Endothelial cell of umbilical vein (primary cell): ENCODE measurements at regions not wholly inside any gene's neighbourhood (a gene's known extent, or its start where the extent isn't known, plus 50 kb on each side); places are given as distances from the start of the nearest gene placed in this dataset.

ENCODE experiments used
- BruUV-seq: library from RNA; stranded (reverse); fragments of 400-500 nt; replicated peaks from 2 replicates; lab custom pipeline; 2021; lab: Mats Ljungman, UMichigan
- CTCF ChIA-PET: fragments of 300-600, 350-600 bp; sonication (Branson Sonifier 250); formaldehyde crosslinking; loops from one replicate; lab custom pipeline; 2021; ENCODE audit warnings: antibody characterized with exemption, inconsistent platforms; lab: Charles Lee
- POLR2A ChIA-PET: fragments of 300-600, 350-600 bp; sonication (Branson Sonifier 250); formaldehyde crosslinking; loops from one replicate; lab custom pipeline; 2021; ENCODE audit warnings: antibody characterized with exemption, inconsistent platforms; lab: Charles Lee
- DNase-seq: peaks from one replicate; pipeline ENCODE4 v3.0.0-alpha.2; 2011; ENCODE audit warnings: low read depth, low spot score
- FAIRE-seq: peaks from 2 replicates; lab custom pipeline; 2011; peaks lifted over from hg19 to GRCh38; lab: Jason Lieb, UNC
- H2AFZ ChIP-seq: 2 replicates; pipeline ENCODE4 v1.6.0; 2012; ENCODE audit warnings: low read depth, low read length, control low read depth, inconsistent platforms
- H3K27ac ChIP-seq: 2 replicates; pipeline ENCODE4 v1.5.1; 2011; ENCODE audit warnings: low read depth, mild to moderate bottlenecking, control low read depth, low read length, moderate library complexity; ENCODE audit not compliant: insufficient read depth
- H3K27me3 ChIP-seq, 2 experiments: 2 replicates each; pipeline versions ENCODE4 v1.6.0 to v1.6.1; 2011; ENCODE audit warnings: low read length in 2 of 2, mixed read lengths in 1 of 2; ENCODE audit not compliant: control insufficient read depth in 2 of 2, insufficient read depth in 2 of 2
- H3K36me3 ChIP-seq, 2 experiments: 2 replicates in 1 of 2; 3 replicates in 1 of 2; pipeline ENCODE4 v1.5.1; 2011; ENCODE audit warnings: low read length in 2 of 2, mild to moderate bottlenecking in 1 of 2, moderate library complexity in 1 of 2; ENCODE audit not compliant: control insufficient read depth in 2 of 2, insufficient read depth in 2 of 2; ENCODE audit errors: extremely low read depth in 1 of 2
- H3K4me1 ChIP-seq: 3 replicates; pipeline ENCODE4 v1.5.1; 2011; ENCODE audit warnings: mild to moderate bottlenecking, low read length; ENCODE audit not compliant: control insufficient read depth, insufficient read depth; ENCODE audit errors: extremely low read depth
- H3K4me2 ChIP-seq: 2 replicates; pipeline ENCODE4 v1.6.1; 2011; ENCODE audit warnings: low read length, control low read depth, mixed read lengths; ENCODE audit not compliant: insufficient read depth
- H3K4me3 ChIP-seq, 3 experiments: fragments of 200-600 bp in 1 of 3; sonication (generic), shearing (Covaris generic) in 1 of 3; replicated peaks in 1 of 3; 2 replicates each; pipeline ENCODE4 v1.5.1; 2011 to 2016; ENCODE audit warnings: control low read depth in 3 of 3, low read length in 3 of 3, mild to moderate bottlenecking in 2 of 3, inconsistent platforms in 1 of 3, low read depth in 1 of 3, moderate library complexity in 1 of 3; ENCODE audit not compliant: insufficient read depth in 1 of 3
- H3K79me2 ChIP-seq: 2 replicates; pipeline ENCODE4 v1.6.0; 2012; ENCODE audit warnings: low read length, inconsistent platforms; ENCODE audit not compliant: control insufficient read depth, insufficient read depth
- H3K9ac ChIP-seq: replicated peaks from 2 replicates; pipeline ENCODE3; 2011; ENCODE audit warnings: low read length, control low read depth; ENCODE audit not compliant: insufficient read depth; ENCODE audit errors: extremely low read depth
- H3K9me1 ChIP-seq: replicated peaks from 3 replicates; pipeline ENCODE4 v1.6.0; 2011; ENCODE audit warnings: mild to moderate bottlenecking, low read length; ENCODE audit not compliant: control insufficient read depth, insufficient read depth; ENCODE audit errors: extremely low read depth
- H3K9me3 ChIP-seq: replicated peaks from 2 replicates; pipeline ENCODE4 v1.5.1; 2012; ENCODE audit warnings: low read length, inconsistent platforms; ENCODE audit not compliant: control insufficient read depth, insufficient read depth
- H4K20me1 ChIP-seq: replicated peaks from 2 replicates; pipeline ENCODE3; 2011; ENCODE audit warnings: mild to moderate bottlenecking, low read length; ENCODE audit not compliant: control insufficient read depth, insufficient read depth; ENCODE audit errors: extremely low read depth
- EZH2 ChIP-seq: IDR thresholded peaks from 2 replicates; pipeline ENCODE4 v1.6.1; 2012; ENCODE audit warnings: borderline replicate concordance, low read depth, mild to moderate bottlenecking, moderate library complexity, low read length, inconsistent platforms; ENCODE audit not compliant: severe bottlenecking
- FOS ChIP-seq: IDR thresholded peaks from 2 replicates; pipeline ENCODE4 v1.6.1; 2011; ENCODE audit warnings: mild to moderate bottlenecking, low read length, moderate library complexity, borderline replicate concordance; ENCODE audit not compliant: insufficient read depth
- GATA2 ChIP-seq: IDR thresholded peaks from 2 replicates; pipeline ENCODE4 v1.7.0; 2011; ENCODE audit warnings: low read depth, mild to moderate bottlenecking, moderate library complexity, mixed read lengths, low read length; ENCODE audit not compliant: insufficient read length, insufficient read depth
- JUN ChIP-seq: IDR thresholded peaks from 2 replicates; pipeline ENCODE4 v1.6.1; 2011; ENCODE audit warnings: borderline replicate concordance, low read depth; ENCODE audit not compliant: insufficient read length, insufficient read depth
- MYC ChIP-seq: IDR thresholded peaks from one replicate; pipeline ENCODE4 v1.6.1; 2011; ENCODE audit warnings: mild to moderate bottlenecking, low read depth, low read length
- POLR2A ChIP-seq: IDR thresholded peaks from 2 replicates; pipeline ENCODE4 v1.6.1; 2012; ENCODE audit warnings: low read depth, mild to moderate bottlenecking, control low read depth, low read length
- POLR2AphosphoS5 ChIP-seq: IDR thresholded peaks from 2 replicates; pipeline ENCODE4 v1.6.1; 2012; ENCODE audit warnings: low read depth, mild to moderate bottlenecking, control low read depth, low read length, moderate library complexity; ENCODE audit not compliant: insufficient read depth
- dilution Hi-C: fragments of 300-500 bp; cut with MboI; formaldehyde crosslinking; loops from one replicate; pipeline ENCODE4 v1.15.0; 2019; ENCODE audit warnings: low sequenced_read_pairs; ENCODE audit not compliant: extremely low pct_ligation_motif_present
- intact Hi-C: fragments of 100-400 bp; cut with micrococcal nuclease; formaldehyde crosslinking; loops from one replicate; pipeline ENCODE4 v1.10.0; 2022
- TF ChIP-seq, protein P1 (sequence below), 2 donors: IDR thresholded peaks; 1 replicate in 1 of 2; 2 replicates in 1 of 2; pipeline ENCODE4 v1.5.1; 2011; ENCODE audit warnings: low read length in 2 of 2, mild to moderate bottlenecking in 2 of 2, moderate library complexity in 2 of 2, control low read depth in 1 of 2, inconsistent platforms in 1 of 2, low read depth in 1 of 2; ENCODE audit not compliant: insufficient read depth in 1 of 2; ENCODE audit errors: extremely low read depth in 1 of 2
- TF ChIP-seq, protein P2 (sequence below): IDR thresholded peaks from 2 replicates; pipeline ENCODE4 v1.6.1; 2011; ENCODE audit not compliant: insufficient read depth, insufficient read length

DNA sequence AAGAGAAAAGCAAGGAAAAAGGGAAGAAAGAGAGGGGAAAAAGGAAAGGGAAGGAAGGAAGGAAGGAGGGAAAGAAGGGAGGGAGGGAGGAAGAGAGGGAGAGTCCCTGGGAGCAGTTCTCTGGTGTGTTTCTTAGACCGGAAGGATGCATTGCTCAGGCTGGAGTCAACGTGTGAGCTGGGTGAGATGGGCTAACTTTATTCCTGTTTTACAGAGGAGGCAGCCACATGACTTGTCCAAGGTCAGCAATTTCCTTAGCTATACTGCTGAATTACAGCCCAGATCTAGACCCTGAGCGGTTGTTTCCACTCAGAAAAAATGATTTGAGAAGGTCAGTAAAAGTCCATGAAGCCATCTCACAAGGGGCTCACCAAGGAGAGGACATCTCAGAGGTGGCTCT lies 86.6 kb upstream of the APCDD1 start:
- ChIA-PET CTCF (interaction anchor here (0.7 kb wide), 1 partner anchor 763 kb away, joined by 3 read pairs; no protein-coding TSS in a partner anchor), POLR2A (no interaction called here)
- Histone ChIP-seq H3K9me1 (no peaks in the 10 kb centered on the region), H3K4me3 (no peak overlapping the region), H3K4me2 (no peak overlapping the region), H3K36me3 (no peaks in the 10 kb centered on the region), H3K4me1 (no peaks in the 10 kb centered on the region), H3K27ac (no peak overlapping the region), H2AFZ (no peak overlapping the region), H3K9ac (no peak overlapping the region), H3K79me2 (no peaks in the 10 kb centered on the region), H3K9me3 (no peaks in the 10 kb centered on the region), H3K27me3 (peaks cover 0 to 2% of the 10 kb centered on the region in 2 experiments), H4K20me1 (no peaks in the 10 kb centered on the region)
- dilution Hi-C loops, result no loop called here
- intact Hi-C loops, result no loop called here
- TF ChIP-seq POLR2AphosphoS5 (no peak), EZH2 (no peak), POLR2A (no peak), GATA2 (no peak), MYC (no peak), JUN (no peak), FOS (no peak)
- TF ChIP-seq, protein P1, sequence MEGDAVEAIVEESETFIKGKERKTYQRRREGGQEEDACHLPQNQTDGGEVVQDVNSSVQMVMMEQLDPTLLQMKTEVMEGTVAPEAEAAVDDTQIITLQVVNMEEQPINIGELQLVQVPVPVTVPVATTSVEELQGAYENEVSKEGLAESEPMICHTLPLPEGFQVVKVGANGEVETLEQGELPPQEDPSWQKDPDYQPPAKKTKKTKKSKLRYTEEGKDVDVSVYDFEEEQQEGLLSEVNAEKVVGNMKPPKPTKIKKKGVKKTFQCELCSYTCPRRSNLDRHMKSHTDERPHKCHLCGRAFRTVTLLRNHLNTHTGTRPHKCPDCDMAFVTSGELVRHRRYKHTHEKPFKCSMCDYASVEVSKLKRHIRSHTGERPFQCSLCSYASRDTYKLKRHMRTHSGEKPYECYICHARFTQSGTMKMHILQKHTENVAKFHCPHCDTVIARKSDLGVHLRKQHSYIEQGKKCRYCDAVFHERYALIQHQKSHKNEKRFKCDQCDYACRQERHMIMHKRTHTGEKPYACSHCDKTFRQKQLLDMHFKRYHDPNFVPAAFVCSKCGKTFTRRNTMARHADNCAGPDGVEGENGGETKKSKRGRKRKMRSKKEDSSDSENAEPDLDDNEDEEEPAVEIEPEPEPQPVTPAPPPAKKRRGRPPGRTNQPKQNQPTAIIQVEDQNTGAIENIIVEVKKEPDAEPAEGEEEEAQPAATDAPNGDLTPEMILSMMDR (IDR thresholded peaks at IDR 0.05; ENCODE audit: extremely low read depth in 1 of 2, insufficient read depth in 1 of 2, low read depth in 1 of 2, low read length in 2 of 2), result no peak
- TF ChIP-seq, protein P2, sequence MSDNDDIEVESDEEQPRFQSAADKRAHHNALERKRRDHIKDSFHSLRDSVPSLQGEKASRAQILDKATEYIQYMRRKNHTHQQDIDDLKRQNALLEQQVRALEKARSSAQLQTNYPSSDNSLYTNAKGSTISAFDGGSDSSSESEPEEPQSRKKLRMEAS, result no peak
- FAIRE-seq, result no peak
- no TSS peak for BruUV-seq
- no peak for DNase-seq
